ENCODE measurements at regions not wholly inside any gene's neighbourhood (a gene's known extent, or its start where the extent isn't known, plus 50 kb on each side); places are given as distances from the start of the nearest gene placed in this dataset.

DNA sequence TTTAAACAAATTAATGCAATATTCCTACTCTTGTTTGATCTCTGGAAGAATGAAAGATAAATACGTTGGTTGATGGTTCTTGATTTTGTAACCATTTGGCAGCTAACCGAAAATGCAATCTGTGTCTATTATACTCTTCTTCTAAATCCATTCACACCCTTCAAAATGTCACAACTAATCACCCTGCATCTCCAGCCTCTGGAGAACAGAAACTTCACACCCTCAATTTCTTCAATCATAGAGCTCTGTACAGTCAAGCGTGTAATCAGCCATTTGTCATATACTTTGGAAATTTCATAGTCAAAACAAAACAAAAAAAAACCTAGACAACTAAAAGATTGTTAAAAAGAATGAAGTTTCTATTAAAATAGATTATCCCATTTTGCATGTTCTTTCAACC, 1482.3 kb upstream of the LRRTM1 start:
- TF ChIP-seq ZFX (IDR thresholded peaks at IDR 0.05; ENCODE audit: borderline replicate concordance) = no peak
- TF ChIP-seq, protein P1, sequence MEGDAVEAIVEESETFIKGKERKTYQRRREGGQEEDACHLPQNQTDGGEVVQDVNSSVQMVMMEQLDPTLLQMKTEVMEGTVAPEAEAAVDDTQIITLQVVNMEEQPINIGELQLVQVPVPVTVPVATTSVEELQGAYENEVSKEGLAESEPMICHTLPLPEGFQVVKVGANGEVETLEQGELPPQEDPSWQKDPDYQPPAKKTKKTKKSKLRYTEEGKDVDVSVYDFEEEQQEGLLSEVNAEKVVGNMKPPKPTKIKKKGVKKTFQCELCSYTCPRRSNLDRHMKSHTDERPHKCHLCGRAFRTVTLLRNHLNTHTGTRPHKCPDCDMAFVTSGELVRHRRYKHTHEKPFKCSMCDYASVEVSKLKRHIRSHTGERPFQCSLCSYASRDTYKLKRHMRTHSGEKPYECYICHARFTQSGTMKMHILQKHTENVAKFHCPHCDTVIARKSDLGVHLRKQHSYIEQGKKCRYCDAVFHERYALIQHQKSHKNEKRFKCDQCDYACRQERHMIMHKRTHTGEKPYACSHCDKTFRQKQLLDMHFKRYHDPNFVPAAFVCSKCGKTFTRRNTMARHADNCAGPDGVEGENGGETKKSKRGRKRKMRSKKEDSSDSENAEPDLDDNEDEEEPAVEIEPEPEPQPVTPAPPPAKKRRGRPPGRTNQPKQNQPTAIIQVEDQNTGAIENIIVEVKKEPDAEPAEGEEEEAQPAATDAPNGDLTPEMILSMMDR (IDR thresholded peaks at IDR 0.05) = no peak

DNA sequence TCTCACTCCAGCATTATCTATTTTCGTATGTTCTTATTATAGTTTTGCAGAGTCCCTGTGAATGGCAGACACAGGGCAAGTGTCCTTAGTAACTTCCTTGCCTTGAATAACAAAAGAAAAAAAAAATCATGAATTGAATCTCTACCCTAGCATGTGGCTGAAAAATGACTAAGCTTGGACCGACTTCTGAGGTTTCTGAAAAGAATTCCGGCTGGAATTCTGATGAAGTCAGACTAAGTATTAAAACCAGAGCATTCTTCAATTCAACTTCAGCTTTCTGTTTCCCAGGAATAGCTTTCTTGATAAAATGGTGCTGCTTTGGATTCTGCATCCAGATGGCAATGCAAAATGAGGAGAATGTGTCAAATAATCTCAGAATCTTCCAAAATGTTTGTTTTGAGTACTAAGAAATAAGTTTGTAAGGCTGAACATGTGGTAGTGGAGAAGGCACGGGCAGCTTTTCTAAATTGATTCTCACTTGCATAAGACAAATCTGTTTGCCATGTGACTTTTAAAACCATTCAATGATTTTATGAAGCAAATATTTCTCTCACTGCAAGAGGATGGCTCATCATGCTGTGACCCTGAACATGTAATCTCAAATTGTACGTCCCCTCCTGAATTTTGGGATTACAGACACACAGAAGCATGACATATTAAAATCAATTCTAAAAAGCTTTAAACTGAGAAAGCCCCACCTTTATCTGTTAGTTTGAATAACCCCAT, 1462.8 kb upstream of the LRRTM1 start:
- no peak overlapping the region for H3K27ac ChIP-seq
- TF ChIP-seq, protein P1 (IDR thresholded peaks at IDR 0.05) = no peak
- no peak for TF ChIP-seq ZFX (IDR thresholded peaks at IDR 0.05; ENCODE audit: borderline replicate concordance)

More for the DNA sequence above, 1482.3 kb upstream of the LRRTM1 start:
- no peak overlapping the region for H3K27ac ChIP-seq

DNA sequence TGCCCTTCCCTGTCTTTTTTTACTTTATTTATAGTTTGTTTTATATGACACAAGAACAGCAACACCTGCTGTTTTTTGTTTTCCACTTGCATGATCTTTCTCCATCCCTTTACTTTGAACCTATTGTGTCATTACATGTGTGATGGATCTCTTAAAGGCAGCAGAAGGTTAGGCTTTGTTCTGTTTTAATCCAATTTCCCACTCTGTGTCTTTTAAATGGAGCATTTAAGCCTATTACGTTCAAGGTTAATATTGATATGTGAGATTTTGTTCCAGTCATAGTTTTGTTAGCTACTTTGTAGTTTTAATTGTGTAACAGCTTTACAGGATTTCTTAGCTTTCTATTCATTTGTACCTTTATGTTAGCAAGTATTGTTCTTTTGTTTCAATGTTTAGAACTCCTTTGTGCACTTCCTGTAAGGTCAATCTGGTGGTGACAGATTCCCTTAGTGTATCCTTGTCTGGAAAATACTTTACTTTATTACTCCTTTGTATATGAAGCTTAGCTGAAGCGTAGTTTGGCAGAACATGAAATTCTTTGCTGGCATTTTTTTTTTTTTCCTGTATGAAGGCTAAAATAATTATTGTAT, 1443.0 kb upstream of the LRRTM1 start:
- H3K27ac ChIP-seq = no peak overlapping the region
- TF ChIP-seq, protein P1 (IDR thresholded peaks at IDR 0.05) = no peak
- no peak for TF ChIP-seq ZFX (IDR thresholded peaks at IDR 0.05; ENCODE audit: borderline replicate concordance)

DNA sequence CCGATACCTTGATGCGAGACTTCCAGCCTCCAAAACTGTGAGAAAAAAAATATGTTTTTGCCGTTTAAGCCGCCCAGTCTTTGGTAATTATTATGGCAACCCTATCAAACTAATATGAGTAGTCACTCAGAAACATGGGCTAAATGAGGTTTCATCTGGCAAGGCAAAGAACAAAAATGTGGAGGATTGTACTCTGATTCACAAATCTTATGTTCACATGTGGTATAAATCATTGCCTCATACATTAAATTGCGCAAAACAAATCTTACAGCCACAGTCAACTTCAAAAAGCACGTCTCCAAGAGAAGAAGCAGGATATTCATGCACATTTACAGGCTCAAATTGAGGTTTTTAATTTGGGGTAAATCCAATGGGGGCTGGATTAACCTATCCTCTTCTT, 1435.4 kb upstream of the LRRTM1 start:
- H3K27ac ChIP-seq = no peak overlapping the region
- TF ChIP-seq, protein P1 (IDR thresholded peaks at IDR 0.05) = no peak
- TF ChIP-seq ZFX (IDR thresholded peaks at IDR 0.05; ENCODE audit: borderline replicate concordance) = no peak

DNA sequence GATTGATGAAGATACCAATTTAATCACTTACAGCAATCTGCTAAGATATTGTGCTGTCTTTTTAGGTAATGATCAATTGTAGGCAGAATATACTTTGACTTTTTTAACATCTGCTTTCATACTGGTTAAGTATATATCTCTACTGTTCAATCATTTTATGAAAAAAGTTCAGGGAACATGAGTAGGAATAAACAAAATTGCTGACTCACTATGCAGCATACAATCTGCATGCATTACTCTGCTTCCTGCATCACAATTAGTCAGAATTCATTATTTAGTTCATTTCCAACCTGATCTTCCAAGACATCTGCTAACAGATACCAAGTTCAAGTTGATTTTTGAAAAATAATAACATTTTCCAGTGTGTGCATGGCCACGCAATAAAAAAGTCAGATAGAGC, 1430.4 kb upstream of the LRRTM1 start:
- H3K27ac ChIP-seq = no peak overlapping the region
- no peak for TF ChIP-seq ZFX (IDR thresholded peaks at IDR 0.05; ENCODE audit: borderline replicate concordance)

DNA sequence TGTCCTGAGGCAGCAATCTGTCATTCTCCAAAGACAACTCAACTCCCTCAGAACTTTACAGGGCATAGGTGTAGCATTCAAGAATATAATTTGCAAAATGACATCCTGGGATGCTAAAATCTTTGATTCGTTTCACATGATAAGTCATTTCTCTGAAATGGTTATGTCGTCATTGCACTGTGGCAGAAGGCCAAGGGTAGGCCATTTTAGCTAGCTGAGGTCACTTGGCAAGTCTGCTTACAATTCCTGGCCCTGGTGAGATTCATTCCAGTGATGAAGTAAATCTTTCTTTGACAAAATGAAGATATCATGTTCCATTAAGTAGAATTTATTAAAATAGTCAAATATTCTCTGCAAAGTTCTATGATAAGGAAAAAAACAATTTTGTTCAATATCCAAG, 1410.3 kb upstream of the LRRTM1 start:
- no peak for TF ChIP-seq ZFX (IDR thresholded peaks at IDR 0.05; ENCODE audit: borderline replicate concordance)
- TF ChIP-seq, protein P1 (IDR thresholded peaks at IDR 0.05) = no peak
- no peak overlapping the region for H3K27ac ChIP-seq

DNA sequence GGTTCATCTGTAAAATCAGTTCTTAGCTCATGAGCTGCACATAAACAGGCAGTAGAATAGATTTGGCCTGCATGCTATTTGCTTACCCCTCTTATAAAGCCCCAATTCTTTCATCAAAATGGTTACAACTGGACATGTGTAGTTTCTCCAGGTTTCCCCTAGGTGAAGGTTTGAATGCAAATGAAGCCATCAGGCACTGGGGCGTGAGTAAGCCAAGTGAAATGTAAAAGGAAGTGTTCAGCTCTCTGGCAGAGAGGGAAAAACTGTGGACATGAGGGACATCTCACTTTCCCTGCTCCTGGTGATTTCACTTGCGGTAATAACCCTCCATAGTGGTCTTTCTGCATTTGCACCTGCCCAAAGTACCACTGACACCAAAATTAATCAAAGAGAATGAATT, 1402.3 kb upstream of the LRRTM1 start:
- TF ChIP-seq, protein P1 (IDR thresholded peaks at IDR 0.05) = no peak
- no peak for TF ChIP-seq ZFX (IDR thresholded peaks at IDR 0.05; ENCODE audit: borderline replicate concordance)
- H3K27ac ChIP-seq = no peak overlapping the region

Data from 22Rv1 (cell line).